ENCODE measurements at regions not wholly inside any gene's neighbourhood (a gene's known extent, or its start where the extent isn't known, plus 50 kb on each side); places are given as distances from the start of the nearest gene placed in this dataset.

DNA sequence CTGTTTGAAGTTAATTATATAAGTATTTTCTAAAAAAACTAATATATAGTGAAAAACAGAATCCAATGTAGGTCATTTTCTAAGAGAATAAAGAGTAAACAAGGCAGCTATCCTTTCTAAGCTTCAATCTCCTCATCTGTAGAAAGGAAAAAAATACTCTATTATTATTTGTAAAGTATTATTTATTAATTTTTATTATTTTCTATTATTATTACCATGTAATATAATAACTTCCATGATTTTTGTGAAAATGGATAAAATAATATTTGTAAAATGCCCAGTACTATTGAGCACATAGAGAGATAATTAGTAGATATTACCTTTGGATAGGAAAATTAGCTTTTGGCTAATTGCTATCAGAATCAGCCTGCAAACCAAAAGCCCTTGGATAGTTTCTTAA, 684.4 kb downstream of the MTRR start:
- no peaks in the 10 kb centered on the region for H3K9me3 ChIP-seq (ENCODE audit: low read length)
- H3K27ac ChIP-seq (ENCODE audit: low read length): no peak overlapping the region
- no peak overlapping the region for H3K4me3 ChIP-seq (ENCODE audit: low read length)
- TF ChIP-seq RAD21 (conservative IDR thresholded peaks at IDR 0.05) (no peak), EZH2 (IDR thresholded peaks at IDR 0.05; ENCODE audit: borderline replicate concordance, insufficient read depth, low read length, poor library complexity, severe bottlenecking) (no peak), TAF1 (IDR thresholded peaks at IDR 0.05; ENCODE audit: low read depth) (no peak)
- TF ChIP-seq, protein P1, sequence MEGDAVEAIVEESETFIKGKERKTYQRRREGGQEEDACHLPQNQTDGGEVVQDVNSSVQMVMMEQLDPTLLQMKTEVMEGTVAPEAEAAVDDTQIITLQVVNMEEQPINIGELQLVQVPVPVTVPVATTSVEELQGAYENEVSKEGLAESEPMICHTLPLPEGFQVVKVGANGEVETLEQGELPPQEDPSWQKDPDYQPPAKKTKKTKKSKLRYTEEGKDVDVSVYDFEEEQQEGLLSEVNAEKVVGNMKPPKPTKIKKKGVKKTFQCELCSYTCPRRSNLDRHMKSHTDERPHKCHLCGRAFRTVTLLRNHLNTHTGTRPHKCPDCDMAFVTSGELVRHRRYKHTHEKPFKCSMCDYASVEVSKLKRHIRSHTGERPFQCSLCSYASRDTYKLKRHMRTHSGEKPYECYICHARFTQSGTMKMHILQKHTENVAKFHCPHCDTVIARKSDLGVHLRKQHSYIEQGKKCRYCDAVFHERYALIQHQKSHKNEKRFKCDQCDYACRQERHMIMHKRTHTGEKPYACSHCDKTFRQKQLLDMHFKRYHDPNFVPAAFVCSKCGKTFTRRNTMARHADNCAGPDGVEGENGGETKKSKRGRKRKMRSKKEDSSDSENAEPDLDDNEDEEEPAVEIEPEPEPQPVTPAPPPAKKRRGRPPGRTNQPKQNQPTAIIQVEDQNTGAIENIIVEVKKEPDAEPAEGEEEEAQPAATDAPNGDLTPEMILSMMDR (IDR thresholded peaks at IDR 0.05; ENCODE audit: poor library complexity, severe bottlenecking): no peak
- TF ChIP-seq, protein P2, sequence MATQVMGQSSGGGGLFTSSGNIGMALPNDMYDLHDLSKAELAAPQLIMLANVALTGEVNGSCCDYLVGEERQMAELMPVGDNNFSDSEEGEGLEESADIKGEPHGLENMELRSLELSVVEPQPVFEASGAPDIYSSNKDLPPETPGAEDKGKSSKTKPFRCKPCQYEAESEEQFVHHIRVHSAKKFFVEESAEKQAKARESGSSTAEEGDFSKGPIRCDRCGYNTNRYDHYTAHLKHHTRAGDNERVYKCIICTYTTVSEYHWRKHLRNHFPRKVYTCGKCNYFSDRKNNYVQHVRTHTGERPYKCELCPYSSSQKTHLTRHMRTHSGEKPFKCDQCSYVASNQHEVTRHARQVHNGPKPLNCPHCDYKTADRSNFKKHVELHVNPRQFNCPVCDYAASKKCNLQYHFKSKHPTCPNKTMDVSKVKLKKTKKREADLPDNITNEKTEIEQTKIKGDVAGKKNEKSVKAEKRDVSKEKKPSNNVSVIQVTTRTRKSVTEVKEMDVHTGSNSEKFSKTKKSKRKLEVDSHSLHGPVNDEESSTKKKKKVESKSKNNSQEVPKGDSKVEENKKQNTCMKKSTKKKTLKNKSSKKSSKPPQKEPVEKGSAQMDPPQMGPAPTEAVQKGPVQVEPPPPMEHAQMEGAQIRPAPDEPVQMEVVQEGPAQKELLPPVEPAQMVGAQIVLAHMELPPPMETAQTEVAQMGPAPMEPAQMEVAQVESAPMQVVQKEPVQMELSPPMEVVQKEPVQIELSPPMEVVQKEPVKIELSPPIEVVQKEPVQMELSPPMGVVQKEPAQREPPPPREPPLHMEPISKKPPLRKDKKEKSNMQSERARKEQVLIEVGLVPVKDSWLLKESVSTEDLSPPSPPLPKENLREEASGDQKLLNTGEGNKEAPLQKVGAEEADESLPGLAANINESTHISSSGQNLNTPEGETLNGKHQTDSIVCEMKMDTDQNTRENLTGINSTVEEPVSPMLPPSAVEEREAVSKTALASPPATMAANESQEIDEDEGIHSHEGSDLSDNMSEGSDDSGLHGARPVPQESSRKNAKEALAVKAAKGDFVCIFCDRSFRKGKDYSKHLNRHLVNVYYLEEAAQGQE (IDR thresholded peaks at IDR 0.05; ENCODE audit: borderline replicate concordance): no peak
- H3K9ac ChIP-seq (ENCODE audit: low read length): no peak overlapping the region
- H3K36me3 ChIP-seq (ENCODE audit: insufficient read depth, low read length): no peaks in the 10 kb centered on the region
- no peaks in the 10 kb centered on the region for H3K27me3 ChIP-seq (ENCODE audit: insufficient read depth, low read depth, low read length)
- no peaks in the 10 kb centered on the region for H3F3A ChIP-seq (ENCODE audit: insufficient read depth, low read length, poor library complexity, severe bottlenecking)
- no peaks in the 10 kb centered on the region for H4K20me1 ChIP-seq (ENCODE audit: insufficient read depth)
- H3K9me2 ChIP-seq (ENCODE audit: insufficient read depth, low read length): no peaks in the 10 kb centered on the region
- no peak overlapping the region for H2AFZ ChIP-seq (ENCODE audit: low read depth, low read length)
- no peaks in the 10 kb centered on the region for H3K79me2 ChIP-seq (replicated peaks; ENCODE audit: insufficient read depth, low read length)
- H3K4me2 ChIP-seq (ENCODE audit: low read length): no peak overlapping the region

DNA sequence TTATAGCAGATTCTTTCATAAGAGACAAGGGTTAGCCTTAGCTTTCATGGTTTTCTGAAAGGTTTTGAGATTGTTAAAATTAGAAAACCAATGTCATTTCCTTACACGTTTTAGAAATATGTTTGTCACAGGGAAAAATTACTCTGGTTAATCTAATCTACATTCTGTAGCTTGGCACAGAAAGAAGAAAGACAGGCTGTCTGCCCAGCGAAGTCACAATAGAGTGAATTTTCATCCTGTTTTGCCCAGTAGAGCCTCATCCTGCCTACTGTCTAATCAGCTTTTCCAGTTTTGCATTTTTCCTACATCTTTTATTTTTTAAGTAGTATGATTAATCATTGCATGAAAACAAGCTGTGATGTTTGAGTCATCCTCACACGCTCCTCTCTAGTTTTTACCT, 688.8 kb downstream of the MTRR start:
- no peaks in the 10 kb centered on the region for H3K79me2 ChIP-seq (replicated peaks; ENCODE audit: insufficient read depth, low read length)
- no peak for TF ChIP-seq RAD21 (conservative IDR thresholded peaks at IDR 0.05)
- TF ChIP-seq, protein P2 (IDR thresholded peaks at IDR 0.05; ENCODE audit: borderline replicate concordance): no peak
- no peak overlapping the region for H3K4me3 ChIP-seq (ENCODE audit: low read length)
- no peak overlapping the region for H3K4me2 ChIP-seq (ENCODE audit: low read length)
- H3F3A ChIP-seq (ENCODE audit: insufficient read depth, low read length, poor library complexity, severe bottlenecking): no peaks in the 10 kb centered on the region
- no peaks in the 10 kb centered on the region for H3K9me2 ChIP-seq (ENCODE audit: insufficient read depth, low read length)
- H3K9ac ChIP-seq (ENCODE audit: low read length): no peak overlapping the region
- no peak overlapping the region for H3K27ac ChIP-seq (ENCODE audit: low read length)
- H3K27me3 ChIP-seq (ENCODE audit: insufficient read depth, low read depth, low read length): no peaks in the 10 kb centered on the region
- H2AFZ ChIP-seq (ENCODE audit: low read depth, low read length): no peak overlapping the region
- H3K36me3 ChIP-seq (ENCODE audit: insufficient read depth, low read length): no peaks in the 10 kb centered on the region
- H4K20me1 ChIP-seq (ENCODE audit: insufficient read depth): no peaks in the 10 kb centered on the region
- H3K9me3 ChIP-seq (ENCODE audit: low read length): no peaks in the 10 kb centered on the region

All from neural cell (in vitro differentiated cells).